ENCODE measurements at regions not wholly inside any gene's neighbourhood (a gene's known extent, or its start where the extent isn't known, plus 50 kb on each side); places are given as distances from the start of the nearest gene placed in this dataset.

GRCh38 chr11:91771961-91772360 lies 452.7 kb upstream of the FAT3 start:
- intact Hi-C loops (cut with micrococcal nuclease) = no loop called here

- intact Hi-C loops (cut with micrococcal nuclease) = no loop called here
Measured at GRCh38 chr11:91768783-91769182, 455.8 kb upstream of the FAT3 start.

GRCh38 chr11:91763331-91763730 lies 461.3 kb upstream of the FAT3 start:
- intact Hi-C loops (cut with micrococcal nuclease) = no loop called here

GRCh38 chr11:91761406-91762025 lies 463.1 kb upstream of the FAT3 start:
- intact Hi-C loops (cut with micrococcal nuclease) = no loop called here

DNA sequence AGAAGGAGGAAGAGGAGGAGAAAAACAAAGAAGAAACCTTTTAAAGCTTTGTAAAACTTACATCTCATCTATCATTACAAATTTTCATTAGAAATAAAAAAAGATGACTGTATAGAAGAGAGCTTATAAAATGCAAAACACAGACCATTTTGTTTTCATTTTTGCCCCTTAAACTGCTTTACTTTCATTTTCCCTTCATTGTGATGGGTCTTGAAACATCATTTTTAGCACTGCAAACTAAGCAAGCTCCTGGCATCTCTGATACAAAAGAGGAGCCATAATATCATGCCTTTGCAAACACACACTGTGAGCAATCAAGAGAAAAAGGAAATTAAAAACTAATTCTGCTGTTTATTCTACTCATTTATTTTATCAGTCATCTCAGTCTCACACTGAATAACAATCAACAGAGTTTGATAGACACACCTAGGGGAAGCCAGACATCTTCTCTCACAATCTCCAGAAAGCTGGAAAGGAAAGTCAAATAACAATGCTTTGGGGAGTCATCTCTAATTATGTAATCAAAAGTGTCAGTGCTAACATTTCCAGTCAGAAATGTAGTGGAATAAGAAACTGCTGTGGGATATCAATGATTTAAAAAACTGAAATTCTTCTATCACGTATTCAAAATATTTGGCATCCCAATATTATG lies 467.7 kb upstream of the FAT3 start:
- intact Hi-C loops (cut with micrococcal nuclease) = no loop called here

DNA sequence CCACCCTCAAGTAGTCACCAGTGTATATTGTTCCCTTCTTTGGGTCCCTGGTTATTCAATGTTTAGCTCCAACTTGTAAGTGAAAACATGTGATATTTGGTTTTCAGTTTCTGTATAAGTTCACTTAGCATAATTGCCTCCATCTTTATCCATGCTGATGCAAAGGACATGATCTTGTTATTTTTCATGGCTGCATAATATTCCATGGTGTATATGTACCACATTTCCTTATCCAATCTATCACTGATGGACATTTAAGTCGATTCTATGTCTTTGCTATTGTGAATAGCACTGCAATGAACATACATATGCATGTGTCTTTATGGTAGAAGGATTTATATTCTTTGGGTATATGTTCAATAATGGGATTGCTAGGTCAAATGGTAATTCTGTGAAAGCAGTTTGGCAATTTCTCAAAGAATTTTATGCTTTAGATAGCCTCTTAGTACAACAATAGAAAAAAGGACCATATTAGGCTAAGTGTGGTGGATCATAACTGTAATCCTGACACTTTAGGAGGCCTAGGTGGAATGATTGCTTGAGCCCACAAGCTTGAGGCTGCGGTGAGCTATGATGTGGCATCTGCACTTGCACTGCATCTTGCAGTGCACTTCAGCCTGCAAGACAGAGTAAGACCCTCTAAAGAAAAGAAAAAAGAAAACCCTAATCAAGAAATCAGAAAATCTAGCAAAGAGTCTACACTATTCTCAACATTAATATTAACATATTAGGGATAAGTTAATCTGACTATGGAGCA lies 468.5 kb upstream of the FAT3 start:
- intact Hi-C loops (cut with micrococcal nuclease) = no loop called here

DNA sequence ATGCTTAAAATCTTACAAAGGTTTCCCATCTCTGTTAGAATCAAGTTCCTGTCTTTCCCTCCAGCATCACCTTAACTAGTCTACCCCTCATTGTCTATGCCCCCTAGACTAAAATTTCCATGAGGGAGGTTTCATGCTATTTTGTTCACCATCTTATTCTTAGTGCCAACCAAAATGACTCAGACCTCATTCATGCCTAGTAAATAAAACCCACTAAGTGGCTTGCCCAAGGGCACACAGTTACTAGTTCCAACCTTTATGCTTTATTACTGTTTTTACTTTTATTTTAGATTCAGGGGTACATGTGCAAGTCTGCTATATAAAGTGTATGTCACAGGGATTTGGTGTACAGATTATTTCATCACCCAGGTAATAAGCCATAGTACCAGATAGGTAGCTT lies 469.1 kb upstream of the FAT3 start:
- intact Hi-C loops (cut with micrococcal nuclease) = no loop called here

GRCh38 chr11:91749251-91749650 lies 475.4 kb upstream of the FAT3 start:
- intact Hi-C loops (cut with micrococcal nuclease) = no loop called here

DNA sequence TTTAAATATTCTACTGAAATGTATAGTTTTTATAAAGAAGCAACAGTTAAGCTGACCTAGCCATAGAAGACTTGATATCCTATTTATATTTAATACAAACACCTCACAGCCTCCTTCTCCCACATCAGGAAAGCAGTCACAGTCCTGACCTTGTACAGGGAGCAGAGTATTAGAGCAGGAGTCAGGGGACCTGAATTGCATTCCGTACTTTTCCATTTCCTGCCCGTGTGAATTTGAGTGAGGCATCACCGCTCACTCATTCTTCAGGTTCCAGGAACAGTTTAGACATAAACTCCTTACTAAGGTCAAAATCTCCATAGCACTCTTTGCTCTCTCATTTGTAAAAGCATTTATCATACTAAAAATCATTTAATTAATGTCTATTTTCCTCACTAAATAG lies 482.5 kb upstream of the FAT3 start:
- intact Hi-C loops (cut with micrococcal nuclease) = no loop called here

DNA sequence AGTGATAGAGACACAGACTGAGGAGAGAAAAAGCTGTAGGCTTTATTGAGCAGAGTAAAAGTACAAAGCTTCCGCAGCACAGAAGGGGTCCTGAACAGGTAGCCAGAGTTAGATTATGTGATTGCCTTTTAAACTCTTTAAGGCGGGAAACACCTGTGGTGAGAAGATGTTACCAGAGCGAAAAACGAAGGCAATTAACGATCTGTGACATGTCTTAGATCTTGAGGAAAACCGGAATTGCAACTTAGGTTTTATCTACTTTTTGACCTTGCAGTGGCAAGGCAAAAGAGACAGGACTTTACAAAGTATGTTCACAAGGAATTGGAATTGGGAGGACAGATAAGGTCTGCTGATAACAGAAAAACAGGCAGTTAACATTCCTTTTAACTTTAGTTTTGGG lies 493.6 kb upstream of the FAT3 start:
- intact Hi-C loops (cut with micrococcal nuclease) = no loop called here

- intact Hi-C loops (cut with micrococcal nuclease) = no loop called here
Measured at GRCh38 chr11:91730620-91731019, 494.0 kb upstream of the FAT3 start.

DNA sequence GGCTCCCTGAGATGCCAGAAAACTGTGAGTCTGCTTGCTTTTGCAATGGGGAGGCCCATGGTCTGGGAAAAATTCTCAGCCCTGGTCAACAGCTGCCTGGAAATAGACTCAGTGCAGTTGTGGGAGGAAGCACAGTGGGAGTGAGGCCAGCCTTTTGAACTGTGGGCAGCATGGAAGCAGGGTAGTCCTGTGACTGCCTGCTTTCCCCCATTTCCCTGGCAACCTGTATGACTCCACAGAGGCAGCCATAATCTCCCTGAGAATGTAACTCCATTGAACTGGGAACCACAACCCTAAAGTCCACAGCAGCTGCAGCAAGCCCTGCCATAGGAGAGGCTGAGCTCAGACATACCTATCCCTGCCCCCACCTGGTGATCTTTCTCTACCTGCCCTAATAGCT lies 494.6 kb upstream of the FAT3 start:
- intact Hi-C loops (cut with micrococcal nuclease) = no loop called here

DNA sequence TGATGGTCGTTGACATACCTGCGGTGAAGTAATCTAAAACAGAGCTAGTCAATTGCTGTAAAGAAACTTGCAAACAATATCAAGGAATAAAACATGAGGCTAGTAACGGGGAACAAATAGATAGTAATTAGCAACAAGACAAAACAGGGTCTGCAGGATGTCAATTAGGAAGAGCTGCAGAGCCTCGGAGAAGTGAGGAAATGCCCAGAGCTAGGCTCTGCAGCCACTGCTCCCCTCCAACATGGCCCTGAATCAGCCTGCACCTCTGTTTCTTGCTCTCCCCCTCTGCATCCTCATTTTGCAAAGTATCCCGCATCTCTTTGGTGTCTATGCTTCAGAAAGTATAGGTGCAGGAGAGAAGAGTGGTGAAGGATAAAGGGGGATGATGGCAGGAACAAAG lies 507.4 kb upstream of the FAT3 start:
- intact Hi-C loops (cut with micrococcal nuclease) = no loop called here

DNA sequence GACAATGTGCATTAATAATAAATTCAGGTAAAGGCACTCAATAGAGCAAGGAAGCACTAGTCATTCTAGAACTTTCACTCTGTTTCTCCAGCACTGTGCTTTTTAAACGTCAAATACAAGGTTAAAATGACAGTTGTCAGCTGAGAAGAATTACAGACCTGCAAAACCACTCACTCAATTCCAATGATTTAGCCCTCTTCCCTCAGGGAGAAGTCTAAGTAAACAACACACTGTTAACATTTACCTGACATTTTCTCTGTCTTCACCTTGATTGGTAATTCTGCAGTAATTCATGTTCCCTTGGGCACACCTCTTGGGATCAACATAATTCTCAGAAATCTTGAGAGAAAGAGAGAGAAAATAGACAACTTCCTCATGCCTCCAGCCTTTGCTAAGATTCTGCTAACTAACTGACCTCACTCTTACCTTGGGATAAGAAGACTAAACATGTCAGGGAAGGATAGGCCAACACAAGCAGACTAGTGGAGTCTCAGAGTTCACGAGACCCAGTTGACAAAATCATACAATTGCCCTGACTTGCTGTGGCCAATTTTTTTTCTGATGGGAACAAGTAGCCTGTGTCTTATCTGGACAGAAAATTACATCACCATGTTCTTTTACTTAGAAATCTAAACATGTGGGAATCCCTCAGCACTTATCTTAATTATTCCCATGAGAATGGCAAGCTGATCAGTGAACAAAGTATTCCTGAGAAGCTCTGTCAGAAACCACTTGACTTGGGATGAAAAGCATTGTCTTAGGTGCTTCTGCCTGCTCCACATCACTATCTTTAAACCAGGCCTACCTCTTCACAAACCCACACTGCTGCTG lies 516.8 kb upstream of the FAT3 start:
- intact Hi-C loops (cut with micrococcal nuclease) = no loop called here

DNA sequence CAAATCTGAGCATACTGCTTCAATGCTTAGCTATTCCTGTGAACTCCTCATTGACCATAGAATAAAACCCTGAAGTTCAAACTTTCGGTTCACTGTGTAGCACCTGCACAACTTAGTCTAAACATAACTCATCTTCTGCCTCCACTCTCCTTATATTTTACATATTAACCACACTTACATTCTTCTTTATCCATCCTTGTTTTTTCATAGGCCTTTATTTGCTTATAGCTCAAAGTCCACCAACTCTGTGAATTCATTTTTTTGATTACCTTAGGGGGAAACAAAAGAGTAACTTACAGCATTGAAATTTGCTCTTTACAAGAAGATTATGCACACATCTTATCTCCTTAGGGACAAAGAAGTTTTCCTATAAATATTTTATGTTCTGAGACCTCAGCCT lies 521.6 kb upstream of the FAT3 start:
- intact Hi-C loops (cut with micrococcal nuclease) = no loop called here

GRCh38 chr11:91700854-91701253 lies 523.8 kb upstream of the FAT3 start:
- intact Hi-C loops (cut with micrococcal nuclease) = no loop called here

DNA sequence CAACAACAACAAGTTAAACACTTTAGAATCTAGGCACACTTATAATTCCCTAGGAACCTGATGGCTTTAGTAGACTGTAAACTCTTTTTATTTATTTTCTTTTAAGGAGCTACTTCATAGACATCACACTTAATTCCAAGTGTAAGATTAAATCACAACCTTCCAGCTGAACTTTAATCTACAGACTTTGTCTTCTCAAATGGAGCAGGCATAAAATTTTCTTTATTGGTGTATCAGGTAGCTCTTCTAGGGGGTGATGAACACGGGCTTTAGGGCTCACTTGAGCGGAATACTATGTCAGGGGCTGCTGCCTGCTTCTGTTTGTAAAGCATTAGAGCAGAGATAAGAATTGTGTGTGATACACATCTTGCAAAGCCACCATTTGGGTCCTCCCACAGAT lies 525.8 kb upstream of the FAT3 start:
- intact Hi-C loops (cut with micrococcal nuclease) = no loop called here

DNA sequence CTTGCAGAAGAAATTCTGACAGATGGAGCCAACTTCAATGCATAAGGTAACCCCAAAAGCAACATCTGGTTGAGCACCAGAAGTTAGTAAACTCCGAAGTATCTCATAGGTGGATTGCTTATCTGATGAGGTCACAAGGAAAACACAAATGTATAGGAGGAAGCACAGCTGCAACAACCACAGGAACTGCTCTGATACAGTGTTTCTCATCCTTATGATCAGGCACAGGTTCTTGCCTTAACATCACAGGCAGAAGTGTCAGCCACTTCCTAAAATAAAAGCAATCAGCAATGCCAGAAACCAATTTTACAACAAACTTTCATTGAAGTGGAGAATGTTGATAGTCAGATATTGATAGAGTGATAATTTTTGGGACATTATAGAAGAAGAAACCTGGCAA lies 530.3 kb upstream of the FAT3 start:
- intact Hi-C loops (cut with micrococcal nuclease) = no loop called here

GRCh38 chr11:91691872-91692271 lies 532.7 kb upstream of the FAT3 start:
- intact Hi-C loops (cut with micrococcal nuclease) = no loop called here

GRCh38 chr11:91688672-91689071 lies 535.9 kb upstream of the FAT3 start:
- intact Hi-C loops (cut with micrococcal nuclease) = no loop called here

GRCh38 chr11:91686700-91687099 lies 537.9 kb upstream of the FAT3 start:
- intact Hi-C loops (cut with micrococcal nuclease) = no loop called here

GRCh38 chr11:91686281-91686680 lies 538.3 kb upstream of the FAT3 start:
- intact Hi-C loops (cut with micrococcal nuclease) = no loop called here
